ENCODE measurements at regions not wholly inside any gene's neighbourhood (a gene's known extent, or its start where the extent isn't known, plus 50 kb on each side); places are given as distances from the start of the nearest gene placed in this dataset.
"Not testable (repeated sequence)": the region's sequence is repeated elsewhere in the genome, so short reads cannot be mapped to it uniquely, and the experiment has no call there.

- not testable (repeated sequence) for TF ChIP-seq POLR2A (IDR thresholded peaks at IDR 0.05; ENCODE audit: low read length); GATA1 (IDR thresholded peaks at IDR 0.05; ENCODE audit: low read depth, low read length)
Measured at GRCh38 chr13:21296991-21297390, 120.5 kb downstream of the MRPL57 start.
